Stomach (tissue), 4 donors: ENCODE measurements at regions not wholly inside any gene's neighbourhood (a gene's known extent, or its start where the extent isn't known, plus 50 kb on each side); places are given as distances from the start of the nearest gene placed in this dataset.

ENCODE experiments used
- CTCF ChIP-seq, 7 experiments: fragments of 450-650 bp in 4 of 7; fragments of 200-600 bp in 3 of 7; sonication (generic) in 3 of 7; IDR thresholded peaks; one replicate each; pipeline ENCODE4 v1.5.1; 2016 to 2019; ENCODE audit warnings: antibody characterized with exemption in 7 of 7, control low read depth in 2 of 7, mild to moderate bottlenecking in 1 of 7
- EP300 ChIP-seq: sonication (generic); formaldehyde crosslinking; IDR thresholded peaks from one replicate; pipeline ENCODE4 v1.6.1; 2017; ENCODE audit warnings: antibody characterized with exemption
- POLR2A ChIP-seq, 4 donors: fragments of 450-650 bp; IDR thresholded peaks; one replicate each; pipeline ENCODE4 v1.6.1; 2016; ENCODE audit warnings: antibody characterized with exemption in 4 of 4, control low read depth in 2 of 4, mild to moderate bottlenecking in 1 of 4, moderate library complexity in 1 of 4
- POLR2AphosphoS5 ChIP-seq, 3 donors: sonication (generic); formaldehyde crosslinking; IDR thresholded peaks; one replicate each; pipeline ENCODE4 v1.6.1; 2016; ENCODE audit warnings: antibody characterized with exemption in 3 of 3

DNA sequence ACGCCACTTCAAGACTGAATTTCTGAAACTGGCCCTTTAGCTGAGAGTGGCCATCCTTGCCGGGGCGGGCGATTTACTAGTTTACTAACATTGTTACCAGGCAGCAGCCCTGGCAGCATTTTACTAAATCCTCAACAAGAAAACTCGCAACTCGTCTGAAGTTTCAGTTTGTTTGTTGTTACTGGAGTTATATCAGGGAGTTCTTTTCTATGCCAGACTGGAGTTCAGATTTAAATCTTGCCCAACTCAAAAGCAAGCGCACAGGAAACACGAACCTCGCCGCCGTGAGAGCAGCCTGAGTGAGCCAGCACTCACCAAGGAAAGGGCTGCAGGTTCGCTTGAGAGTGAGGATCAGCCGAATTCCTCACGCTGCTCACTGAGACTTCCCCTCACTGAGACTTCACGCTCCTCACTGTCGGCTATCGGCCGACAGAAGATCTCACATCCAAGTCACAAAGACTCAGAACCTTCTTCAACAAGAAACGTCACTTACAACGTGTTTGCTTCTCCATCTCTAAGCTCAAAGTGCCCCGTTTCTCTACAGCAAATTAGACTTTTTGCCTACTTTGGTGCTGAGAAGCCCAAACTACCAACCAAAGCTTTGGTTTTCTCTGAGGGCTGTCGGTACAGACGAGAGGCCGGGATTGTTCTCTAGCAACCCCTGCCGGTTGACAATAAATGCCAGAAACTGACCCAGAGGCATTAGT lies 78.9 kb downstream of the OLIG3 start:
- TF ChIP-seq CTCF (IDR thresholded peaks at IDR 0.05) (peak in 5 of 7 experiments; percentile 46 to 71 (median 51)), POLR2AphosphoS5 (IDR thresholded peaks at IDR 0.05) (no peak), EP300 (no peak), POLR2A (IDR thresholded peaks at IDR 0.05) (no peak)
